Osteoblast (primary cell): ENCODE measurements at regions not wholly inside any gene's neighbourhood (a gene's known extent, or its start where the extent isn't known, plus 50 kb on each side); places are given as distances from the start of the nearest gene placed in this dataset.
A peak's percentile ranks its signal among the peaks of the same experiment; 100 is the strongest.

Source experiments
- DNase-seq: peaks from one replicate; pipeline ENCODE4 v3.0.0; 2011; ENCODE audit warnings: low spot score, mixed read lengths; ENCODE audit not compliant: insufficient read length; ENCODE audit errors: missing footprints
- H2AFZ ChIP-seq: 2 replicates; pipeline ENCODE4 v1.6.0; 2011; ENCODE audit warnings: mild to moderate bottlenecking, low read length
- H3K27ac ChIP-seq: 2 replicates; pipeline ENCODE4 v1.5.1; 2011; ENCODE audit warnings: mild to moderate bottlenecking, low read depth, low read length, moderate library complexity
- H3K27me3 ChIP-seq: 2 replicates; pipeline ENCODE4 v1.6.0; 2012; ENCODE audit warnings: mild to moderate bottlenecking, control low read depth, inconsistent platforms, low read length, moderate library complexity; ENCODE audit not compliant: insufficient read depth
- H3K36me3 ChIP-seq: 2 replicates; pipeline ENCODE4 v1.5.1; 2011; ENCODE audit warnings: mild to moderate bottlenecking, low read length, control low read depth, moderate library complexity; ENCODE audit not compliant: insufficient read depth
- H3K4me1 ChIP-seq: 2 replicates; pipeline ENCODE4 v1.5.1; 2011; ENCODE audit warnings: mild to moderate bottlenecking, low read length, control low read depth, moderate library complexity; ENCODE audit not compliant: insufficient read depth
- H3K4me2 ChIP-seq: 2 replicates; pipeline ENCODE4 v1.6.0; 2011; ENCODE audit warnings: mild to moderate bottlenecking, low read length; ENCODE audit not compliant: insufficient read depth
- H3K4me3 ChIP-seq: fragments of 200-600 bp; sonication (generic); 3 replicates; pipeline ENCODE4 v1.5.1; 2012; ENCODE audit warnings: mild to moderate bottlenecking, low read length, inconsistent platforms; ENCODE audit not compliant: insufficient read depth
- H3K79me2 ChIP-seq: 2 replicates; pipeline ENCODE4 v1.6.0; 2012; ENCODE audit warnings: mild to moderate bottlenecking, low read length, control low read depth, inconsistent platforms; ENCODE audit not compliant: insufficient read depth
- H3K9me3 ChIP-seq: 2 replicates; pipeline ENCODE4 v1.5.1; 2011; ENCODE audit warnings: low read depth, low read length, control low read depth
- H4K20me1 ChIP-seq: 2 replicates; pipeline ENCODE4 v1.6.0; 2012; ENCODE audit warnings: mild to moderate bottlenecking, low read length, control low read depth; ENCODE audit not compliant: insufficient read depth
- TF ChIP-seq, protein P1 (sequence below): IDR thresholded peaks from 2 replicates; pipeline ENCODE4 v1.5.1; 2011; ENCODE audit warnings: mild to moderate bottlenecking, low read depth, low read length, moderate library complexity; ENCODE audit errors: extremely low read depth

DNA sequence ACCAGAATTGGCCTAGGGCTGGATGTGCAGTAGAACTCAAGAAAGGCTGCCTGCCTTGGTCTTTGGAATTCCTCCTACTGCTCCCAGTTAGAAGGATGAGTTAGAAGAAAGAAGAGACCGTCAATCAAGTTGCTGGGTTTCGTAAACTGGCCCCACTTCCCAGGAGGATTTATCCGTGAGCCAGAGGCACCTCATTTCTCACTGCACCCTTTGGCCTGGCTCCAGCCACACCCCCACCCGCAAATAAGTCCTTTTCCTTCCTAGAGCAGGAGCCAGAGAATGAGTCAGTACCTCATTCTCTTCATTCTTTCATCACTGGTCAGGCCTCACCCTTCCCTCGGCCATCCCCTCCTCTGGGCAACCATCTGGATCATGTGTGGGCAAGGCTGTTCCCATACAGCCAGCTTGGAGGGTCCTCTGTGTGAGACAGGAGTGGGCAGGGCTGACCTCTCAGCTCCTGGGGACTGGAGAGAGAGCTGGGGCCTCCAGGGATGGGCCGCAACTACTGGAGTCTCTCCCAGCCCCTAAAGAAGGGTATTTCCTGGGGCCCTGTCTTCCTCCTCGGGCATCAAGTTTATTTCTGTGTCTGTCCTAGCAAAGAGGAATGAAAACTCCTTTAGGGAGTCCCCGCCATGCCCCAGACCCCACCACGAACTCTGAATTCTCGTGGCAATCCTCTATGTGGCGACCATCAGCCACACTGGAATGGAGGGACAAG is 87.2 kb upstream of the DUSP5 start:
- H3K27me3 ChIP-seq: no peaks in the 10 kb centered on the region
- no peaks in the 10 kb centered on the region for H3K36me3 ChIP-seq
- DNase-seq: peak; percentile 94
- H4K20me1 ChIP-seq: no peaks in the 10 kb centered on the region
- peaks cover 63% of the 10 kb centered on the region for H3K4me1 ChIP-seq
- TF ChIP-seq, protein P1, sequence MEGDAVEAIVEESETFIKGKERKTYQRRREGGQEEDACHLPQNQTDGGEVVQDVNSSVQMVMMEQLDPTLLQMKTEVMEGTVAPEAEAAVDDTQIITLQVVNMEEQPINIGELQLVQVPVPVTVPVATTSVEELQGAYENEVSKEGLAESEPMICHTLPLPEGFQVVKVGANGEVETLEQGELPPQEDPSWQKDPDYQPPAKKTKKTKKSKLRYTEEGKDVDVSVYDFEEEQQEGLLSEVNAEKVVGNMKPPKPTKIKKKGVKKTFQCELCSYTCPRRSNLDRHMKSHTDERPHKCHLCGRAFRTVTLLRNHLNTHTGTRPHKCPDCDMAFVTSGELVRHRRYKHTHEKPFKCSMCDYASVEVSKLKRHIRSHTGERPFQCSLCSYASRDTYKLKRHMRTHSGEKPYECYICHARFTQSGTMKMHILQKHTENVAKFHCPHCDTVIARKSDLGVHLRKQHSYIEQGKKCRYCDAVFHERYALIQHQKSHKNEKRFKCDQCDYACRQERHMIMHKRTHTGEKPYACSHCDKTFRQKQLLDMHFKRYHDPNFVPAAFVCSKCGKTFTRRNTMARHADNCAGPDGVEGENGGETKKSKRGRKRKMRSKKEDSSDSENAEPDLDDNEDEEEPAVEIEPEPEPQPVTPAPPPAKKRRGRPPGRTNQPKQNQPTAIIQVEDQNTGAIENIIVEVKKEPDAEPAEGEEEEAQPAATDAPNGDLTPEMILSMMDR: no peak
- H3K9me3 ChIP-seq: no peaks in the 10 kb centered on the region
- H3K4me3 ChIP-seq: peak overlapping the region; percentile 27
- peak overlapping the region; percentile 18 for H3K4me2 ChIP-seq
- peak overlapping the region; percentile 93 for H3K27ac ChIP-seq
- H2AFZ ChIP-seq: peak overlapping the region; percentile 52
- H3K79me2 ChIP-seq: no peaks in the 10 kb centered on the region

DNA sequence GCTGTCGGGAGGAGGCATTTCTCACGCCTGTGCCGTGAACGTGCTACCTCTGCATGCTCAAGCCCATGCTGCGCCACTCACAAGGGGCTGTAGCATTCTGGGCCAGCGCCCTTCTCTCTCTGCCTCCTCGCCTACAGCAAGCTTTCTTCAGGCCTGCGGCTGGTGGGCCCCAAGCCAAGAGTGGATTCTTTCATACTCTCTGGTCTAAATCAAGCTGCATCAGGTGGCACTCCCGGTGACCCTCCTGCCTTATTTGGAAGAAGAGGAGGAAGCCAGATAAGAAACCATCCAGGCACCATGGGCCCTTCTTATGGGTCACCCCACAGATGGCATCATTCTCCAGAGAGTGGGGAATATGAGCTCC is 86.7 kb upstream of the DUSP5 start:
- no peaks in the 10 kb centered on the region for H3K9me3 ChIP-seq
- peak overlapping the region; percentile 18 for H3K4me2 ChIP-seq
- TF ChIP-seq, protein P1: no peak
- H3K27me3 ChIP-seq: no peaks in the 10 kb centered on the region
- no peaks in the 10 kb centered on the region for H3K36me3 ChIP-seq
- H3K4me1 ChIP-seq: peaks cover 63% of the 10 kb centered on the region
- no peaks in the 10 kb centered on the region for H3K79me2 ChIP-seq
- peak overlapping the region; percentile 27 for H3K4me3 ChIP-seq
- H2AFZ ChIP-seq: no peak overlapping the region
- H3K27ac ChIP-seq: peak overlapping the region; percentile 93
- no peaks in the 10 kb centered on the region for H4K20me1 ChIP-seq
- peak; percentile 70 for DNase-seq

DNA sequence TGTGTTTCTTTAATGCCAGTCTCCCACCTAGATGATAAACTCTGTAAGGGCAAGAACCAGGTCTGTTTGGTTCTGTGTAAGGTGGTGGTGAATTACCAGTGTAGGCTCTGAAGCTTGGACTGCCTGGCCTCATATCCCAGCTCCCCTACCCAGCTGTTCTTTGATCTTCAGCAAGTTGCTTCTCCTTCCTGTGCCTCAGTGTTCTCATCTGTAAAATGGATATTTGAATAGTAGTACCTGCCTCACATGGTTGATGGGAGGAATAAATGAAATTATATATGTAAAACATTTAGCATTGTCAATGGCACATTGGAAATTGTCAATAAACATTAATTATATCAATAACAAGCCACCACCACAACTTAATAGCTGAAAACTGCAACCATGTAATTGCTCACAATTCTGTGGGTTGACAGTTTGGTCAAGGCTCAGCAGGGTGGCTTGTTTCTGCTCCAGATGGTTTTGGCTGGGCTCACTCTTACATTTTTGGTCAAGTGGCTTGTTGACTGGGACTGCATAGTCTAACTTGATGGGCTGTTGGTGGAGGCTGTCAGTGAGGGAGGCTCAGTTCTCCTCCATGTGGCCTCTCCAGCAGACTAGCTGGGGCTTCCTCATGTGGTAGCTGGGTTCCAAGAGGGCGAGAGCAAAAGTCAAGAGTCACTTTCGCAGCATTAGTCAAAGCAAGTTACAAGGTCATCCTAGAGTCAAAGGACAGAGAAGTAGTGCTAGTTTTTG is 84.5 kb upstream of the DUSP5 start:
- H3K79me2 ChIP-seq: no peaks in the 10 kb centered on the region
- H3K9me3 ChIP-seq: no peaks in the 10 kb centered on the region
- no peak for DNase-seq
- H3K27ac ChIP-seq: peak overlapping the region; percentile 1
- no peaks in the 10 kb centered on the region for H3K36me3 ChIP-seq
- H3K27me3 ChIP-seq: no peaks in the 10 kb centered on the region
- H2AFZ ChIP-seq: no peak overlapping the region
- TF ChIP-seq, protein P1: no peak
- no peaks in the 10 kb centered on the region for H4K20me1 ChIP-seq
- peaks cover 55% of the 10 kb centered on the region for H3K4me1 ChIP-seq
- H3K4me2 ChIP-seq: no peak overlapping the region
- H3K4me3 ChIP-seq: no peak overlapping the region

DNA sequence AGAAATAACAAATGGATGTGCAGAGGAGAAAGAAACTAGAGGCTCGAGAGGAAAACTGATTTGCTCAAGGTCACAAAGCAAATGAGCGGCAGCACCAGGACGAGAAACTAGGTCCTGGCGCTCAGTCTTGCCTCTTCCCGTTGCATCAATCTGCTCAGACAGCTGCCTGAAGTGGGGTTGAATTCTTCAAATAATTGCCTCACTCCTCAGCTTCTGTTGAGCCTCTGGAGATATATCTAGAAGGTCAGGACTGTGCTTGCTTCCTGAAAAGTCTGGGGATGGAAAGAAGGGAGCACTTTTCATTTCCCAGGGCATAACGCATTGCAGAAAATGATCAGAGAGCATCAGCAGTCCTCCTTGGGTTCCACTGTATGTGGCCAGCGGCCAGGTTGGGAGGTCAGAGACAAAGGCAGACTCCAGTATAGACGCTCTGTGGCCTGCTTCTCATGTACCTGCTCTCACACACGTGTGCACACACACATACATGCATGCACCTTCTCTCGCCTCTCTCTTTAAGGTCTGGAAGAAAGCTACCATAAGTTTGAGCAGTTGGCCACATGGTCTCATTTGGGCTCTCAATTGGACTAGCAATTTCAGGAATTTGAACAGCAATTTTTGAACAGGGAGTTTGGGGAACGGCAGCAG is 83.7 kb upstream of the DUSP5 start:
- H3K27ac ChIP-seq: peak overlapping the region; percentile 1

More for the DNA sequence above, 83.7 kb upstream of the DUSP5 start:
- Histone ChIP-seq H3K9me3 (no peaks in the 10 kb centered on the region), H3K4me2 (no peak overlapping the region), H2AFZ (no peak overlapping the region), H3K27me3 (no peaks in the 10 kb centered on the region), H3K36me3 (no peaks in the 10 kb centered on the region), H3K79me2 (no peaks in the 10 kb centered on the region), H3K4me3 (no peak overlapping the region), H4K20me1 (no peaks in the 10 kb centered on the region), H3K4me1 (peaks cover 47% of the 10 kb centered on the region)
- no peak for DNase-seq
- TF ChIP-seq, protein P1: no peak
